Activated CD4-positive, alpha-beta memory T cell treated with anti-CD3 and anti-CD28 coated beads for 36 hours (primary cell): ENCODE measurements at regions not wholly inside any gene's neighbourhood (a gene's known extent, or its start where the extent isn't known, plus 50 kb on each side); places are given as distances from the start of the nearest gene placed in this dataset.

Source experiments
- CTCF ChIA-PET: fragments of 350-600 bp; sonication (Branson Sonifier 250); formaldehyde crosslinking; loops from one replicate; lab custom pipeline; 2021; ENCODE audit warnings: antibody characterized with exemption, inconsistent platforms; lab: Charles Lee
- POLR2A ChIA-PET: fragments of 350-600 bp; sonication (Branson Sonifier 250); formaldehyde crosslinking; loops from one replicate; lab custom pipeline; 2021; ENCODE audit warnings: antibody characterized with exemption; lab: Charles Lee
- DNase-seq: peaks from one replicate; pipeline ENCODE4 v3.0.0-alpha.2; 2020
- H3K27ac Mint-ChIP-seq: one replicate; pipeline ENCODE4 v1.8.0; 2021; ENCODE audit warnings: mixed read lengths
- H3K27me3 Mint-ChIP-seq: one replicate; pipeline ENCODE4 v1.8.0; 2021; ENCODE audit warnings: mixed read lengths
- H3K36me3 Mint-ChIP-seq: one replicate; pipeline ENCODE4 v1.8.0; 2021; ENCODE audit warnings: mixed read lengths
- H3K4me1 Mint-ChIP-seq: one replicate; pipeline ENCODE4 v1.8.0; 2021; ENCODE audit warnings: low read depth, mixed read lengths
- H3K4me3 Mint-ChIP-seq: one replicate; pipeline ENCODE4 v1.8.0; 2021; ENCODE audit warnings: mild to moderate bottlenecking, mixed read lengths
- H3K9me3 Mint-ChIP-seq: one replicate; pipeline ENCODE4 v1.8.0; 2021; ENCODE audit warnings: mixed read lengths
- intact Hi-C: fragments of 100-400 bp; cut with micrococcal nuclease; formaldehyde crosslinking; loops from one replicate; pipeline ENCODE4 v1.15.1; 2023

- POLR2A ChIA-PET = interaction anchor here (0.6 kb wide), 1 partner anchor 86 kb away, joined by 3 read pairs; no protein-coding TSS in a partner anchor
- Mint-ChIP-seq H3K4me3 (peak overlapping the region; percentile 1), H3K27me3 (no peaks in the 10 kb centered on the region), H3K9me3 (no peaks in the 10 kb centered on the region), H3K4me1 (peaks cover 14% of the 10 kb centered on the region), H3K36me3 (no peaks in the 10 kb centered on the region), H3K27ac (no peak overlapping the region)
- CTCF ChIA-PET = interaction anchor here (0.6 to 3.1 kb wide), 36 partner anchors 8 to 766 kb away, joined by 3 to 81 read pairs (median 4); no protein-coding TSS in a partner anchor
- DNase-seq = peak; percentile 70
- intact Hi-C loops = loop anchor here (1.0 kb wide), 2 partner anchors 64 to 165 kb away; no protein-coding TSS in a partner anchor
Measured at GRCh38 chr17:51371732-51372151, 111.4 kb downstream of the UTP18 start.

GRCh38 chr17:51372345-51373004 is 112.1 kb downstream of the UTP18 start:
- peaks cover 14% of the 10 kb centered on the region for H3K4me1 Mint-ChIP-seq
- intact Hi-C loops = loop anchor here (1.0 kb wide), 1 partner anchor 63 kb away; no protein-coding TSS in a partner anchor
- DNase-seq = peak; percentile 24
- ChIA-PET CTCF (interaction anchor here (0.6 to 3.1 kb wide), 31 partner anchors 8 to 734 kb away, joined by 3 to 81 read pairs (median 4); no protein-coding TSS in a partner anchor), POLR2A (no interaction called here)
- peak overlapping the region; percentile 26 for H3K4me3 Mint-ChIP-seq
- H3K27ac Mint-ChIP-seq = no peak overlapping the region
- H3K27me3 Mint-ChIP-seq = no peaks in the 10 kb centered on the region
- no peaks in the 10 kb centered on the region for H3K9me3 Mint-ChIP-seq
- no peaks in the 10 kb centered on the region for H3K36me3 Mint-ChIP-seq

GRCh38 chr17:51373489-51374152 is 113.3 kb downstream of the UTP18 start:
- DNase-seq = no peak
- CTCF ChIA-PET = interaction anchor here (0.8 to 1.3 kb wide), 2 partner anchors 162 to 266 kb away, joined by 3 to 4 read pairs; no protein-coding TSS in a partner anchor
- H3K36me3 Mint-ChIP-seq = no peaks in the 10 kb centered on the region

GRCh38 chr17:51374209-51374608 is 113.9 kb downstream of the UTP18 start:
- intact Hi-C loops = no loop called here
- Mint-ChIP-seq H3K27ac (no peak overlapping the region), H3K27me3 (no peaks in the 10 kb centered on the region), H3K9me3 (no peaks in the 10 kb centered on the region), H3K36me3 (no peaks in the 10 kb centered on the region), H3K4me3 (no peak overlapping the region), H3K4me1 (peaks cover 14% of the 10 kb centered on the region)
- POLR2A ChIA-PET = no interaction called here
- no peak for DNase-seq
- CTCF ChIA-PET = interaction anchor here (0.8 to 1.3 kb wide), 2 partner anchors 162 to 266 kb away, joined by 3 to 4 read pairs; no protein-coding TSS in a partner anchor

More at GRCh38 chr17:51373489-51374152, 113.3 kb downstream of the UTP18 start:
- Mint-ChIP-seq H3K4me3 (no peak overlapping the region), H3K27ac (peak overlapping the region; percentile 15), H3K9me3 (no peaks in the 10 kb centered on the region), H3K27me3 (no peaks in the 10 kb centered on the region), H3K4me1 (peaks cover 14% of the 10 kb centered on the region)
- intact Hi-C loops = no loop called here
- POLR2A ChIA-PET = no interaction called here

GRCh38 chr17:51375771-51376170 is 115.4 kb downstream of the UTP18 start:
- Mint-ChIP-seq H3K27me3 (no peaks in the 10 kb centered on the region), H3K36me3 (no peaks in the 10 kb centered on the region), H3K27ac (no peak overlapping the region), H3K4me1 (peaks cover 14% of the 10 kb centered on the region), H3K9me3 (no peaks in the 10 kb centered on the region), H3K4me3 (no peak overlapping the region)
- no peak for DNase-seq
- POLR2A ChIA-PET = no interaction called here
- CTCF ChIA-PET = no interaction called here
- intact Hi-C loops = no loop called here

GRCh38 chr17:51376739-51377138 is 116.4 kb downstream of the UTP18 start:
- intact Hi-C loops = no loop called here
- CTCF ChIA-PET = no interaction called here
- no peaks in the 10 kb centered on the region for H3K27me3 Mint-ChIP-seq
- no peak for DNase-seq
- POLR2A ChIA-PET = no interaction called here
- H3K4me3 Mint-ChIP-seq = no peak overlapping the region
- H3K27ac Mint-ChIP-seq = no peak overlapping the region
- no peaks in the 10 kb centered on the region for H3K36me3 Mint-ChIP-seq
- no peaks in the 10 kb centered on the region for H3K9me3 Mint-ChIP-seq
- peaks cover 11% of the 10 kb centered on the region for H3K4me1 Mint-ChIP-seq

GRCh38 chr17:51381262-51381661 is 120.9 kb downstream of the UTP18 start:
- POLR2A ChIA-PET = no interaction called here
- intact Hi-C loops = no loop called here
- Mint-ChIP-seq H3K27ac (no peak overlapping the region), H3K36me3 (no peaks in the 10 kb centered on the region), H3K27me3 (no peaks in the 10 kb centered on the region), H3K4me1 (no peaks in the 10 kb centered on the region), H3K4me3 (no peak overlapping the region), H3K9me3 (no peaks in the 10 kb centered on the region)
- CTCF ChIA-PET = interaction anchor here (4.2 kb wide), 1 partner anchor 10 kb away, joined by 17 read pairs; no protein-coding TSS in a partner anchor
- no peak for DNase-seq

- Mint-ChIP-seq H3K4me3 (no peak overlapping the region), H3K9me3 (no peaks in the 10 kb centered on the region), H3K27ac (no peak overlapping the region), H3K4me1 (no peaks in the 10 kb centered on the region), H3K36me3 (no peaks in the 10 kb centered on the region), H3K27me3 (no peaks in the 10 kb centered on the region)
- CTCF ChIA-PET = interaction anchor here (4.2 kb wide), 1 partner anchor 14 kb away, joined by 17 read pairs; no protein-coding TSS in a partner anchor
- no peak for DNase-seq
- intact Hi-C loops = no loop called here
- POLR2A ChIA-PET = no interaction called here
Measured at GRCh38 chr17:51385208-51385607, 124.9 kb downstream of the UTP18 start.

- Mint-ChIP-seq H3K4me1 (no peaks in the 10 kb centered on the region), H3K4me3 (no peak overlapping the region), H3K27ac (no peak overlapping the region)
Measured at GRCh38 chr17:51387582-51387981, 127.2 kb downstream of the UTP18 start.

GRCh38 chr17:51387986-51388385 is 127.6 kb downstream of the UTP18 start:
- no peaks in the 10 kb centered on the region for H3K4me1 Mint-ChIP-seq
- DNase-seq = no peak
- POLR2A ChIA-PET = no interaction called here
- no peaks in the 10 kb centered on the region for H3K9me3 Mint-ChIP-seq
- no peaks in the 10 kb centered on the region for H3K36me3 Mint-ChIP-seq
- no peak overlapping the region for H3K27ac Mint-ChIP-seq
- intact Hi-C loops = no loop called here
- H3K27me3 Mint-ChIP-seq = peaks cover 3% of the 10 kb centered on the region
- CTCF ChIA-PET = no interaction called here
- H3K4me3 Mint-ChIP-seq = no peak overlapping the region

More at GRCh38 chr17:51387582-51387981, 127.2 kb downstream of the UTP18 start:
- no peak for DNase-seq
- POLR2A ChIA-PET = no interaction called here
- CTCF ChIA-PET = interaction anchor here (1.0 kb wide), 1 partner anchor 74 kb away, joined by 3 read pairs; no protein-coding TSS in a partner anchor
- Mint-ChIP-seq H3K9me3 (no peaks in the 10 kb centered on the region), H3K36me3 (no peaks in the 10 kb centered on the region), H3K27me3 (peaks cover 3% of the 10 kb centered on the region)
- intact Hi-C loops = no loop called here

GRCh38 chr17:51389875-51390274 is 129.5 kb downstream of the UTP18 start:
- no peaks in the 10 kb centered on the region for H3K9me3 Mint-ChIP-seq
- H3K27ac Mint-ChIP-seq = no peak overlapping the region
- DNase-seq = no peak
- CTCF ChIA-PET = no interaction called here
- H3K36me3 Mint-ChIP-seq = no peaks in the 10 kb centered on the region
- H3K27me3 Mint-ChIP-seq = peaks cover 3% of the 10 kb centered on the region
- H3K4me3 Mint-ChIP-seq = no peak overlapping the region
- H3K4me1 Mint-ChIP-seq = no peaks in the 10 kb centered on the region
- POLR2A ChIA-PET = no interaction called here
- intact Hi-C loops = no loop called here

- intact Hi-C loops = no loop called here
- Mint-ChIP-seq H3K36me3 (no peaks in the 10 kb centered on the region), H3K27ac (no peak overlapping the region), H3K4me1 (no peaks in the 10 kb centered on the region), H3K4me3 (no peak overlapping the region), H3K9me3 (no peaks in the 10 kb centered on the region), H3K27me3 (peaks cover 3% of the 10 kb centered on the region)
- POLR2A ChIA-PET = no interaction called here
- DNase-seq = no peak
- CTCF ChIA-PET = no interaction called here
Measured at GRCh38 chr17:51391982-51392654, 131.8 kb downstream of the UTP18 start.
